GM12874 (cell line): ENCODE measurements at regions not wholly inside any gene's neighbourhood (a gene's known extent, or its start where the extent isn't known, plus 50 kb on each side); places are given as distances from the start of the nearest gene placed in this dataset.

Experiments used
- TF ChIP-seq, protein P1 (sequence below): IDR thresholded peaks from 2 replicates; pipeline ENCODE4 v1.5.1; 2011; ENCODE audit warnings: low read depth, mild to moderate bottlenecking, control low read depth, low read length, moderate library complexity; ENCODE audit not compliant: insufficient read depth

DNA sequence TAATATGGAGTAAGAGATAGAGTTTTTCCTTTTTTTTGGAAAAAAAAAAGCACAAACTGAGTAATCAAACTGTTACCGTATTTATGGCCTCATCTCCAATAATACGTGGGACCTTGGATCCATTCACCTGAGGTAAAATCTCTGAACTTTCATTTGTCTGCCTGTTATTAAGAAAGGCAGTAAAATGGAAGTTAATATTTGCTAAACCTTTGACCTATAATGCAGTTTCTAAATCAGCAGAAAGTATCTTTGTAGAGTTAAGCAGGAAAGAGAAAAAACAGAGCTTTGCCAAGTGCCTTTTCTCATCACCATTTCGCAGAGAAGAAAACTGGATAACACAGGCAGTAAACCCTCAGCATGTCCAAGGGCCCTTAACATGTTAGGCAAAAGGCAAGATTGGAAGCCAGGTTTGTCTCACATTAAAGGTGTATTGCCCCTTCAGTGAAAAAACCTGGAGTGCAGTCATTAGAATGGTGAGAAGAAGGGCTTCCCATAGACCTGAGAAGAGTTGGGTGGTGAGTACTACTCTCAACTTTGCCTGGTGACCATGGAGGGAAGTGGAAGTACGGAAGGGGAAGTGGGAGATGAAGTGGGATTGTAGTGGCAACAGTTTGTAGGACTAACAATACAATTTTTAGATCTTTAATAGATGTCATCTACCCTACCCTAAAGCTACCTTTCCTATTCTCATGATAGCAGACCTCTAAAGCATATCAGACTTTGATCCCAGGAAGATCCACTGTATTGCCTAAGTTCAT, 65.4 kb upstream of the GRAMD2B start:
- TF ChIP-seq, protein P1, sequence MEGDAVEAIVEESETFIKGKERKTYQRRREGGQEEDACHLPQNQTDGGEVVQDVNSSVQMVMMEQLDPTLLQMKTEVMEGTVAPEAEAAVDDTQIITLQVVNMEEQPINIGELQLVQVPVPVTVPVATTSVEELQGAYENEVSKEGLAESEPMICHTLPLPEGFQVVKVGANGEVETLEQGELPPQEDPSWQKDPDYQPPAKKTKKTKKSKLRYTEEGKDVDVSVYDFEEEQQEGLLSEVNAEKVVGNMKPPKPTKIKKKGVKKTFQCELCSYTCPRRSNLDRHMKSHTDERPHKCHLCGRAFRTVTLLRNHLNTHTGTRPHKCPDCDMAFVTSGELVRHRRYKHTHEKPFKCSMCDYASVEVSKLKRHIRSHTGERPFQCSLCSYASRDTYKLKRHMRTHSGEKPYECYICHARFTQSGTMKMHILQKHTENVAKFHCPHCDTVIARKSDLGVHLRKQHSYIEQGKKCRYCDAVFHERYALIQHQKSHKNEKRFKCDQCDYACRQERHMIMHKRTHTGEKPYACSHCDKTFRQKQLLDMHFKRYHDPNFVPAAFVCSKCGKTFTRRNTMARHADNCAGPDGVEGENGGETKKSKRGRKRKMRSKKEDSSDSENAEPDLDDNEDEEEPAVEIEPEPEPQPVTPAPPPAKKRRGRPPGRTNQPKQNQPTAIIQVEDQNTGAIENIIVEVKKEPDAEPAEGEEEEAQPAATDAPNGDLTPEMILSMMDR, result no peak

DNA sequence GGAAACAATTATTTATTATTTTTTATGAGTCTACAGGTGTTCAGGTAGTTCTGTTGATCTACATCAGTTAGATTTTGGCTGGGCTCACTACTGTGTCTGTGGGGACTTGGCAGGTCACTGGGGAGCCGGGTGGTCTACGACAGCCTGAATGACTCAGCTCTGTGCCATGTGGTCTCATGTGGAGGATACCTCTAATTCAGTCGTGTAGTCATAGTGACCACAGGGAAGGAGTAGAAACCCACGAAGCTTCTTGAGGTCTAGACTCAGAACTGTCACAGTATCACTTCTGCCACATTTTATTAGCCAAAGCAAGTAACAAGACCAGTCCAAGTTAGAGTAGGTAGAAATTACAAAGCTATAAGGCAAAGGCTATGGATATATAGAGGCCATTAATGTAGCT, 64.7 kb upstream of the GRAMD2B start:
- TF ChIP-seq, protein P1, result no peak

DNA sequence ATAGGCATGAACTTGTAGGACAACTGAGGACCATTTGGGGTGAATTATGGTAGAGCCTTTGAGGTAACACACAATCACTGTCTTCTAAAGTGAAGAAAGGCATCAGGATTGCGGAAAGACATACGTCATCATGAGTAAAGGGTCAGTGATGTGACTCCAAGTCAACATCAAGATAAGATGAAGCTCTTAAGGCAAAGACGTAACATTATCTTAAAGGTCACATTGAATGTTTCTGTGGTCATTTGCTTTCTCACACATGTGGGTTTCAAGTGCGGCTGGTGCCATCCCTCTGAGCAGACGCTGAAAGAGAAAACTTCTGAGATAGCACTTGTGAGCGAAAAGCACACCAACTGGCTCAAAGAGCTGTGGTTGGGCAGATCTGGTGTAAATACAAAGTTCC, 63.3 kb upstream of the GRAMD2B start:
- TF ChIP-seq, protein P1, result no peak

DNA sequence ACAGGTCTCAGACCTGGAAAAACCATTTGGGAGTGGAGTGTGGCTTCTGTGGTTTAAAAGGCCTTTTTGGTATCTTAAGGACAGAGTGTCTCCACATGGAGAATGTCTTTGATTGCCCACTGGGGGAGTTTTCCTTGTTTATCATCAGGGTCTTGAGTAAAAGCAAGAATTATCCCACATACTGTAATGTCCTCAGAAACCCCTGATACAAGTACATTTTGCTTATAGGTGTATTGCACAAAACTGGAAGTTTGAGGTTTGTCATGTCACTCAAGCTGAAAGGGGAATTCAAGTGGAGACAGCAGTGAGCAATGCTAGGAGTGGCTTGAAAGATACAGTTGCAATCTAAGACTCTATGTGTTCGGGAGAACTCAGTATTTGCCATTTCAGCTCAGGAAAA, 62.7 kb upstream of the GRAMD2B start:
- TF ChIP-seq, protein P1, result no peak

DNA sequence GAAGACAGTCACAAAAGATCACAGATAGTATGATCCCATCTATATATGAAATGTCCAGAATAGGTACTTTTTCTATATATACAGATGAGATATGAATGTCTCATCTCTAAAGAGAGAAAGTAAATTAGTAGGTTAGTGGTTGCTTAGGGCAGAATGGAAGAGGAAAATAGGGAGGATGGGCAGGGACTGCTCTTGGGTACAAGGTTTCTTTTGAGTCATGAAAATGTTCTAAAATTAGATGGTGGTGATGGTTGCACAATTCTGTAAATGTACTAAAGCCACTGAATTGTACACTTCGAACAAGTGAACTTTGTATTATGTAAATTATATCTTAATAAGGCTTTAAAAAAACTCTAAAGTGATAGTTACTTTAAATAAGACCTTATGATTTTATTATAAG, 59.6 kb upstream of the GRAMD2B start:
- TF ChIP-seq, protein P1, result no peak

DNA sequence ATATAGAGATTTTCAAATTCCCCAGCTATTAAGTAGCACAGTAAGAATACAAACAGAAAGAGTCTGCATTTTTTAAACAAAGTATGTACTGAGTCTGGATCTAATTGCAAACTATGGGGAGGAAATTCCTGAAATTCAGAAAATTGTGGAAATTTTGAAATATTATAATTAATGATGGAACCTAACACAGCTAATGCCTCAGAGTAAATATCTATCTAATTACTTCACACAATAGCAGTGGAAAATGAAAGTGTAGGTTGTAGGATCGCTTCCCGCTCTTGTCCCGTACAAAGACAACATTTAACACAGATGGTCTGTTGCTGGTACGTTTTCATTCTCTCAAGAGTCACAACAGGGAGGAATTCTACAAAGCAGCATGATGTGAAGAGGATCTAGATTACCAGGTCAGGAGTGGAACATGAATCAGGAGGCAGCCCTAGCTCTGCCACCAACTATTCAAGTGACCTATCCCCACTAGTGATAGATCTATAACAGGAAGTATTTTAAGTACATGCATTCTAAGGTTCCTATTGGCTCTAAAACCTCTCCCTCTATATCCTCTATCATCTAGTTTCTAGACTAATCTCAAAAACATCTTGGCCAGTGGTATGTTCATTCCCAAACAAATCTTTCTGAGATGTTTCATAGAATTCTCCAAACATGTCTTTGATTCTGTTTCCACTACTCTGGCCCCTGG, 58.9 kb upstream of the GRAMD2B start:
- TF ChIP-seq, protein P1, result no peak

DNA sequence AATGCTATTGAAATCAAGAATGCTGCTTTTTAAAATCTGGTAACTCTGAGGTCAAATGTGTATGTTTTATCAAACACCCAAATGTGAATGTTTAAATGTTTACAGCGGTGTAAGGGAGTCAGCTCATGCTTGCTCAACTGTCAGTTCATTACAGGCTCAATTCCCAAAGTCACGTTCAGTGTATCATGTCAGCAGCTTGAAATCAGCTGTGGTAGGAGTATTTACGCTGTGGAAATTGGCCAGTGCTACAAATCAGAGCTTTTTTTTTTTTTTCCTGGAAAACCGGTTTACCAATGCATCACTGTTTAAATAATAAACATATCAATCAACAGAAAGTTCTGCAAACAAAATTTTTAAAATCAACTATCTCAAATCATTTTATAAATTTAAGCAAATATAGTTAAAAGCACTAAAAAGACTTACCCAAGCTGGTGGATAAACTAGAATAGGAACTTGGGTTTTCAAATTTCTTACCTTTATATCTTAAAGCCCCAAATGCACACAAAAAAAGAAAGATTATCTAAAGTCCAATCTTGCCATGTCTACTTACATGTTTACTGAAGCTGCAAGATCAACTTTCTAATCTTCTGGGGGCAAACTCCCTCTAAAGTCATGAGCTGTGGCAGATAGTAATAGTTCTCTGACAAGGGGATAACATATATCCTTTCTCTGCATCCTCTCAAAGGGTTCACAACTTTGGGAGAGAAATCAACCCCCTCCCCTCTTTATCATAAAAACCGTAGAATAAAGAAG, 57.6 kb upstream of the GRAMD2B start:
- TF ChIP-seq, protein P1, result no peak
